GM23338 (cell line): ENCODE measurements at regions not wholly inside any gene's neighbourhood (a gene's known extent, or its start where the extent isn't known, plus 50 kb on each side); places are given as distances from the start of the nearest gene placed in this dataset.

Experiments
- ATAC-seq: fragments of 200-7000 bp; cut with Tn5 transposase; 3 replicates; pipeline ENCODE4 v1.9.1; 2020
- DNase-seq: peaks from one replicate; pipeline ENCODE4 v3.0.0-alpha.2; 2015; ENCODE audit warnings: low spot score
- H2AFZ ChIP-seq: fragments of 200-600 bp; sonication (generic); 2 replicates; pipeline ENCODE4 v1.8.0; 2016; ENCODE audit warnings: antibody characterized with exemption, mild to moderate bottlenecking, moderate library complexity
- H3F3A ChIP-seq: fragments of 200-600 bp; sonication (generic); replicated peaks from 2 replicates; pipeline ENCODE4 v1.8.0; 2017; ENCODE audit warnings: antibody characterized with exemption, mixed run types, low read depth
- H3K27ac ChIP-seq: fragments of 200-600 bp; sonication (generic); 2 replicates; pipeline ENCODE4 v1.6.1; 2016; ENCODE audit warnings: low read depth
- H3K27me3 ChIP-seq: fragments of 200-600 bp; sonication (generic); 2 replicates; pipeline ENCODE4 v1.8.0; 2016; ENCODE audit warnings: mild to moderate bottlenecking, mixed run types, moderate library complexity; ENCODE audit not compliant: insufficient read depth
- H3K36me3 ChIP-seq: fragments of 200-600 bp; sonication (generic); 2 replicates; pipeline ENCODE4 v1.8.0; 2016; ENCODE audit warnings: mild to moderate bottlenecking; ENCODE audit not compliant: insufficient read depth
- H3K4me1 ChIP-seq: fragments of 200-600 bp; sonication (generic); 2 replicates; pipeline ENCODE4 v1.8.0; 2016; ENCODE audit warnings: mild to moderate bottlenecking, moderate library complexity; ENCODE audit not compliant: insufficient read depth
- H3K4me2 ChIP-seq: fragments of 200-600 bp; sonication (generic); 2 replicates; pipeline ENCODE4 v1.7.1; 2017; ENCODE audit warnings: mixed run types
- H3K4me3 ChIP-seq: fragments of 200-600 bp; sonication (generic); 2 replicates; pipeline ENCODE4 v1.6.1; 2016; ENCODE audit warnings: mixed run types
- H3K79me2 ChIP-seq: fragments of 200-600 bp; sonication (generic); replicated peaks from 2 replicates; pipeline ENCODE4 v1.8.0; 2017; ENCODE audit warnings: mild to moderate bottlenecking; ENCODE audit not compliant: insufficient read depth
- H3K9me2 ChIP-seq: fragments of 200-600 bp; sonication (generic); 2 replicates; pipeline ENCODE4 v1.8.0; 2017; ENCODE audit not compliant: insufficient read depth
- H4K20me1 ChIP-seq: fragments of 200-600 bp; sonication (generic); replicated peaks from 2 replicates; pipeline ENCODE4 v1.8.0; 2017; ENCODE audit warnings: mild to moderate bottlenecking; ENCODE audit not compliant: insufficient read depth
- H3K27ac Mint-ChIP-seq: 2 replicates; pipeline ENCODE4 v1.8.0; 2020; ENCODE audit warnings: inconsistent platforms, mild to moderate bottlenecking, moderate library complexity, mixed read lengths
- H3K27me3 Mint-ChIP-seq: 3 replicates; pipeline ENCODE4 v1.8.0; 2022; ENCODE audit warnings: low read depth, mild to moderate bottlenecking, moderate library complexity, mixed read lengths, inconsistent platforms; ENCODE audit not compliant: insufficient read depth, poor library complexity
- H3K36me3 Mint-ChIP-seq: 3 replicates; pipeline ENCODE4 v1.8.0; 2021; ENCODE audit warnings: low read depth, mild to moderate bottlenecking, inconsistent platforms, moderate library complexity, mixed read lengths
- H3K4me1 Mint-ChIP-seq: 3 replicates; pipeline ENCODE4 v1.8.0; 2020; ENCODE audit warnings: mild to moderate bottlenecking, inconsistent platforms, mixed read lengths
- H3K4me3 Mint-ChIP-seq: 3 replicates; pipeline ENCODE4 v1.8.0; 2021; ENCODE audit warnings: moderate library complexity, mild to moderate bottlenecking, inconsistent platforms, mixed read lengths
- H3K9me3 Mint-ChIP-seq: 3 replicates; pipeline ENCODE4 v1.8.0; 2020; ENCODE audit warnings: moderate library complexity, mild to moderate bottlenecking, inconsistent platforms, mixed read lengths
- EZH2phosphoT487 ChIP-seq: fragments of 200-600 bp; sonication (generic); IDR thresholded peaks from one replicate; pipeline ENCODE4 v1.8.1; 2018; ENCODE audit warnings: antibody characterized with exemption; ENCODE audit not compliant: unreplicated experiment
- JUNB ChIP-seq: IDR thresholded peaks from one replicate; pipeline ENCODE4 v1.6.1; 2016; ENCODE audit warnings: antibody characterized with exemption; ENCODE audit not compliant: unreplicated experiment
- NANOG ChIP-seq: IDR thresholded peaks from 2 replicates; pipeline ENCODE4 v1.6.1; 2016; ENCODE audit warnings: antibody characterized with exemption, borderline replicate concordance
- POLR2AphosphoS5 ChIP-seq: IDR thresholded peaks from 2 replicates; pipeline ENCODE4 v1.6.1; 2016; ENCODE audit warnings: antibody characterized with exemption, low read depth
- ZNF331 ChIP-seq: fragments of 250-450 bp; sonication (Bioruptor Pico); IDR thresholded peaks from 2 replicates; pipeline ENCODE4 v1.5.0; 2020; ENCODE audit warnings: low read depth, mild to moderate bottlenecking, moderate library complexity
- ZNF462 ChIP-seq: fragments of 250-450 bp; sonication (Bioruptor Pico); IDR thresholded peaks from 2 replicates; pipeline ENCODE4 v1.5.0; 2020; ENCODE audit warnings: mild to moderate bottlenecking, moderate library complexity
- TF ChIP-seq, protein P1 (sequence below): IDR thresholded peaks from 2 replicates; pipeline ENCODE4 v1.6.1; 2016; ENCODE audit warnings: antibody characterized with exemption

GRCh38 chr2:137823196-137823595 lies 141.1 kb upstream of the HNMT start:
- H3F3A ChIP-seq, result no peaks in the 10 kb centered on the region
- Mint-ChIP-seq H3K4me1 (peaks cover 11% of the 10 kb centered on the region), H3K27ac (no peak overlapping the region), H3K4me3 (no peak overlapping the region), H3K36me3 (no peaks in the 10 kb centered on the region), H3K9me3 (no peaks in the 10 kb centered on the region), H3K27me3 (no peaks in the 10 kb centered on the region)
- H3K9me2 ChIP-seq, result peaks cover 18% of the 10 kb centered on the region
- H3K27ac ChIP-seq, result no peak overlapping the region
- no peaks in the 10 kb centered on the region for H3K79me2 ChIP-seq
- H3K4me2 ChIP-seq, result no peak overlapping the region
- H3K4me3 ChIP-seq, result no peak overlapping the region
- no peaks in the 10 kb centered on the region for H3K27me3 ChIP-seq
- ATAC-seq (no peak), DNase-seq (no peak)
- peaks cover 18% of the 10 kb centered on the region for H3K4me1 ChIP-seq
- no peak for TF ChIP-seq POLR2AphosphoS5
- no peak for TF ChIP-seq ZNF462 (CRISPR knock-in tag)
- TF ChIP-seq EZH2phosphoT487, result no peak
- TF ChIP-seq ZNF331, result no peak
- TF ChIP-seq, protein P1, sequence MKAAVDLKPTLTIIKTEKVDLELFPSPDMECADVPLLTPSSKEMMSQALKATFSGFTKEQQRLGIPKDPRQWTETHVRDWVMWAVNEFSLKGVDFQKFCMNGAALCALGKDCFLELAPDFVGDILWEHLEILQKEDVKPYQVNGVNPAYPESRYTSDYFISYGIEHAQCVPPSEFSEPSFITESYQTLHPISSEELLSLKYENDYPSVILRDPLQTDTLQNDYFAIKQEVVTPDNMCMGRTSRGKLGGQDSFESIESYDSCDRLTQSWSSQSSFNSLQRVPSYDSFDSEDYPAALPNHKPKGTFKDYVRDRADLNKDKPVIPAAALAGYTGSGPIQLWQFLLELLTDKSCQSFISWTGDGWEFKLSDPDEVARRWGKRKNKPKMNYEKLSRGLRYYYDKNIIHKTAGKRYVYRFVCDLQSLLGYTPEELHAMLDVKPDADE, result no peak
- no peaks in the 10 kb centered on the region for H3K36me3 ChIP-seq
- H2AFZ ChIP-seq, result no peak overlapping the region
- no peaks in the 10 kb centered on the region for H4K20me1 ChIP-seq

GRCh38 chr2:137824501-137824900 lies 139.8 kb upstream of the HNMT start:
- Histone ChIP-seq H3K79me2 (no peaks in the 10 kb centered on the region), H3K27me3 (no peaks in the 10 kb centered on the region), H3F3A (no peaks in the 10 kb centered on the region), H3K4me1 (peaks cover 22% of the 10 kb centered on the region), H3K36me3 (no peaks in the 10 kb centered on the region), H3K9me2 (peaks cover 18% of the 10 kb centered on the region), H3K4me2 (peak overlapping the region; percentile 11; the same call in 1 of the 2 replicates), H2AFZ (peak overlapping the region; percentile 67; the same call in 1 of the 2 replicates), H4K20me1 (no peaks in the 10 kb centered on the region), H3K27ac (no peak overlapping the region), H3K4me3 (no peak overlapping the region)
- TF ChIP-seq JUNB, result no peak
- 0 out of 2 replicates have a peak, but pooled peaks have one; percentile 41 for TF ChIP-seq NANOG
- Mint-ChIP-seq H3K4me3 (no peak overlapping the region), H3K27ac (no peak overlapping the region), H3K36me3 (no peaks in the 10 kb centered on the region), H3K27me3 (no peaks in the 10 kb centered on the region), H3K4me1 (peaks cover 22% of the 10 kb centered on the region), H3K9me3 (no peaks in the 10 kb centered on the region)
- DNase-seq (no peak), ATAC-seq (no peak)
